Hepatocyte (in vitro differentiated cells): ENCODE measurements at regions not wholly inside any gene's neighbourhood (a gene's known extent, or its start where the extent isn't known, plus 50 kb on each side); places are given as distances from the start of the nearest gene placed in this dataset.

ENCODE experiments used
- DNase-seq: peaks from one replicate; pipeline ENCODE4 v3.0.0-alpha.2; 2016; ENCODE audit warnings: low spot score
- H2AFZ ChIP-seq: fragments of 200-600 bp; sonication (generic); 2 replicates; pipeline ENCODE4 v1.6.0; 2016; ENCODE audit warnings: antibody characterized with exemption, mild to moderate bottlenecking
- H3K27ac ChIP-seq: fragments of 200-600 bp; sonication (generic); 2 replicates; pipeline ENCODE4 v1.5.1; 2016; ENCODE audit warnings: mild to moderate bottlenecking
- H3K27me3 ChIP-seq: fragments of 200-600 bp; sonication (generic); 2 replicates; pipeline ENCODE4 v1.6.1; 2016
- H3K36me3 ChIP-seq: fragments of 200-600 bp; sonication (generic); replicated peaks from 2 replicates; pipeline ENCODE4 v1.5.1; 2016; ENCODE audit warnings: low read depth; ENCODE audit not compliant: insufficient read depth
- H3K4me1 ChIP-seq: fragments of 200-600 bp; sonication (generic); 2 replicates; pipeline ENCODE4 v1.5.1; 2016; ENCODE audit warnings: mild to moderate bottlenecking, moderate library complexity; ENCODE audit not compliant: insufficient read depth
- H3K4me2 ChIP-seq: fragments of 200-600 bp; sonication (generic); 2 replicates; pipeline ENCODE4 v1.6.0; 2016
- H3K4me3 ChIP-seq: fragments of 200-600 bp; sonication (generic); 2 replicates; pipeline ENCODE4 v1.5.1; 2016; ENCODE audit warnings: mild to moderate bottlenecking
- H3K79me2 ChIP-seq: fragments of 200-600 bp; sonication (generic); 2 replicates; pipeline ENCODE4 v1.6.0; 2017; ENCODE audit warnings: mild to moderate bottlenecking
- H3K9me2 ChIP-seq: fragments of 200-600 bp; sonication (generic); replicated peaks from 2 replicates; pipeline ENCODE4 v1.6.0; 2017; ENCODE audit warnings: mild to moderate bottlenecking; ENCODE audit not compliant: insufficient read depth
- H3K9me3 ChIP-seq: fragments of 200-600 bp; sonication (generic); 2 replicates; pipeline ENCODE4 v1.5.1; 2016; ENCODE audit warnings: low read depth, mild to moderate bottlenecking
- H4K20me1 ChIP-seq: fragments of 200-600 bp; sonication (generic); 2 replicates; pipeline ENCODE4 v1.6.0; 2016; ENCODE audit warnings: mild to moderate bottlenecking; ENCODE audit not compliant: insufficient read depth, poor library complexity, severe bottlenecking
- CTCF ChIP-seq: fragments of 200-600 bp; sonication (generic); IDR thresholded peaks from 2 replicates; pipeline ENCODE4 v1.5.1; 2016; ENCODE audit warnings: antibody characterized with exemption, mild to moderate bottlenecking; ENCODE audit not compliant: poor library complexity
- EZH2 ChIP-seq: fragments of 200-600 bp; sonication (generic); IDR thresholded peaks from 2 replicates; pipeline ENCODE4 v1.6.1; 2016; ENCODE audit warnings: antibody characterized with exemption, mild to moderate bottlenecking, borderline replicate concordance
- EZH2phosphoT487 ChIP-seq: fragments of 200-600 bp; sonication (generic); IDR thresholded peaks from one replicate; pipeline ENCODE4 v1.6.1; 2018; ENCODE audit warnings: antibody characterized with exemption, mild to moderate bottlenecking, low read depth, moderate library complexity; ENCODE audit not compliant: unreplicated experiment, severe bottlenecking
- WGBS: methylation state at CpG from one replicate; pipeline ENCODE4 v1.1.6; 2016; ENCODE audit warnings: low lambda C conversion rate; ENCODE audit errors: missing lambda C conversion rate; 5-methylcytosine and 5-hydroxymethylcytosine counted together

GRCh38 chr5:31086839-31087415, 106.6 kb upstream of the CDH6 start:
- TF ChIP-seq CTCF (no peak), EZH2phosphoT487 (no peak), EZH2 (no peak)
- Histone ChIP-seq H3K27ac (no peak overlapping the region), H3K79me2 (no peaks in the 10 kb centered on the region), H3K9me3 (no peaks in the 10 kb centered on the region), H2AFZ (no peak overlapping the region), H3K9me2 (no peaks in the 10 kb centered on the region), H4K20me1 (no peaks in the 10 kb centered on the region), H3K4me3 (no peak overlapping the region), H3K27me3 (no peaks in the 10 kb centered on the region), H3K4me1 (no peaks in the 10 kb centered on the region), H3K36me3 (no peaks in the 10 kb centered on the region), H3K4me2 (no peak overlapping the region)
- DNase-seq = no peak
- 60% methylated on average over 5 of the region's 5 CpGs for WGBS

- no peaks in the 10 kb centered on the region for H3K4me1 ChIP-seq
- H4K20me1 ChIP-seq = no peaks in the 10 kb centered on the region
- TF ChIP-seq EZH2 (no peak), EZH2phosphoT487 (no peak), CTCF (no peak)
- no peak overlapping the region for H3K4me2 ChIP-seq
- no peak overlapping the region for H2AFZ ChIP-seq
- H3K27me3 ChIP-seq = no peaks in the 10 kb centered on the region
- H3K79me2 ChIP-seq = no peaks in the 10 kb centered on the region
- no peak overlapping the region for H3K4me3 ChIP-seq
- WGBS = 88% methylated on average over 5 of the region's 5 CpGs
- H3K9me3 ChIP-seq = no peaks in the 10 kb centered on the region
- H3K36me3 ChIP-seq = no peaks in the 10 kb centered on the region
- DNase-seq = no peak
- H3K27ac ChIP-seq = no peak overlapping the region
- no peaks in the 10 kb centered on the region for H3K9me2 ChIP-seq
These were observed 108.6 kb upstream of the CDH6 start for GRCh38 chr5:31084871-31085270.

GRCh38 chr5:31083364-31083763, 110.1 kb upstream of the CDH6 start:
- no peak overlapping the region for H3K4me3 ChIP-seq
- no peaks in the 10 kb centered on the region for H3K27me3 ChIP-seq
- H3K79me2 ChIP-seq = no peaks in the 10 kb centered on the region
- DNase-seq = no peak
- TF ChIP-seq CTCF = no peak
- no peak for TF ChIP-seq EZH2phosphoT487
- no peak for TF ChIP-seq EZH2
- no peaks in the 10 kb centered on the region for H3K36me3 ChIP-seq
- H3K9me3 ChIP-seq = no peaks in the 10 kb centered on the region
- H3K4me2 ChIP-seq = no peak overlapping the region
- H4K20me1 ChIP-seq = no peaks in the 10 kb centered on the region
- 97% methylated on average over 2 of the region's 2 CpGs for WGBS
- no peak overlapping the region for H2AFZ ChIP-seq
- H3K4me1 ChIP-seq = no peaks in the 10 kb centered on the region
- no peaks in the 10 kb centered on the region for H3K9me2 ChIP-seq
- H3K27ac ChIP-seq = no peak overlapping the region

GRCh38 chr5:31079668-31080067, 113.8 kb upstream of the CDH6 start:
- WGBS = 75% methylated on average over 2 of the region's 2 CpGs
- H2AFZ ChIP-seq = no peak overlapping the region

More at GRCh38 chr5:31079668-31080067, 113.8 kb upstream of the CDH6 start:
- Histone ChIP-seq H3K9me2 (no peaks in the 10 kb centered on the region), H3K4me1 (no peaks in the 10 kb centered on the region), H4K20me1 (no peaks in the 10 kb centered on the region), H3K27me3 (no peaks in the 10 kb centered on the region), H3K4me3 (no peak overlapping the region), H3K36me3 (no peaks in the 10 kb centered on the region), H3K27ac (no peak overlapping the region), H3K79me2 (no peaks in the 10 kb centered on the region), H3K9me3 (no peaks in the 10 kb centered on the region), H3K4me2 (no peak overlapping the region)
- no peak for TF ChIP-seq EZH2phosphoT487
- TF ChIP-seq CTCF = no peak
- DNase-seq = no peak
